Mesendoderm (in vitro differentiated cells): ENCODE measurements at regions not wholly inside any gene's neighbourhood (a gene's known extent, or its start where the extent isn't known, plus 50 kb on each side); places are given as distances from the start of the nearest gene placed in this dataset.
"Not testable (repeated sequence)": the region's sequence is repeated elsewhere in the genome, so short reads cannot be mapped to it uniquely, and the experiment has no call there.

Experiments
- DNase-seq: peaks from one replicate; pipeline ENCODE4 v3.0.0; 2013
- H2AK5ac ChIP-seq: 2 replicates; pipeline ENCODE4 v1.6.1; 2013; ENCODE audit warnings: low read length, inconsistent platforms
- H2BK120ac ChIP-seq: 2 replicates; pipeline ENCODE4 v1.6.1; 2013; ENCODE audit warnings: low read depth, mild to moderate bottlenecking, low read length, moderate library complexity, mixed read lengths
- H2BK15ac ChIP-seq: replicated peaks from 2 replicates; pipeline ENCODE4 v1.6.1; 2013; ENCODE audit warnings: low read depth, mild to moderate bottlenecking, moderate library complexity
- H2BK5ac ChIP-seq: 2 replicates; pipeline ENCODE4 v1.6.1; 2013; ENCODE audit warnings: low read length, inconsistent platforms
- H3K18ac ChIP-seq: 2 replicates; pipeline ENCODE4 v1.6.1; 2013; ENCODE audit warnings: mild to moderate bottlenecking, low read length, mixed read lengths
- H3K23ac ChIP-seq: one replicate; pipeline ENCODE4 v1.6.1; 2013; ENCODE audit warnings: low read length
- H3K27ac ChIP-seq: 2 replicates; pipeline ENCODE4 v1.5.1; 2013; ENCODE audit warnings: low read depth, mild to moderate bottlenecking, inconsistent platforms, low read length, moderate library complexity
- H3K27me3 ChIP-seq: 2 replicates; pipeline ENCODE4 v1.6.1; 2013; ENCODE audit warnings: low read length, control low read depth, mild to moderate bottlenecking, inconsistent platforms; ENCODE audit not compliant: insufficient read depth, poor library complexity
- H3K36me3 ChIP-seq: 2 replicates; pipeline ENCODE4 v1.6.1; 2013; ENCODE audit warnings: low read length, inconsistent platforms; ENCODE audit not compliant: control insufficient read depth, insufficient read depth
- H3K4ac ChIP-seq: one replicate; pipeline ENCODE4 v1.6.1; 2013; ENCODE audit warnings: low read depth, mild to moderate bottlenecking, low read length, moderate library complexity
- H3K4me1 ChIP-seq: 2 replicates; pipeline ENCODE4 v1.6.1; 2013; ENCODE audit warnings: low read depth, low read length, inconsistent platforms; ENCODE audit not compliant: control insufficient read depth
- H3K4me2 ChIP-seq: 2 replicates; pipeline ENCODE4 v1.6.1; 2013; ENCODE audit warnings: low read length
- H3K4me3 ChIP-seq: 2 replicates; pipeline ENCODE4 v1.5.1; 2013; ENCODE audit warnings: mild to moderate bottlenecking, low read length
- H3K56ac ChIP-seq: one replicate; pipeline ENCODE4 v1.6.1; 2013; ENCODE audit warnings: low read length
- H3K79me1 ChIP-seq: 2 replicates; pipeline ENCODE4 v1.6.1; 2013; ENCODE audit warnings: low read length, inconsistent platforms
- H3K79me2 ChIP-seq: 2 replicates; pipeline ENCODE4 v1.6.1; 2013; ENCODE audit warnings: mild to moderate bottlenecking, low read length; ENCODE audit not compliant: control insufficient read depth, insufficient read depth
- H3K9ac ChIP-seq: 2 replicates; pipeline ENCODE4 v1.6.1; 2013; ENCODE audit warnings: low read length, inconsistent platforms
- H4K5ac ChIP-seq: one replicate; pipeline ENCODE4 v1.6.1; 2013; ENCODE audit warnings: low read length
- H4K8ac ChIP-seq: one replicate; pipeline ENCODE4 v1.6.1; 2013; ENCODE audit warnings: low read depth, mild to moderate bottlenecking, control low read depth, low read length, moderate library complexity
- WGBS: extraction: QIAGEN DNeasy Blood & Tissue Kit; methylation state at CpG from one replicate; pipeline ENCODE4 v1.1.7; 2013; ENCODE audit warnings: low lambda C conversion rate, missing lambda C conversion rate; ENCODE audit not compliant: insufficient coverage; ENCODE audit errors: extremely low coverage; 5-methylcytosine and 5-hydroxymethylcytosine counted together

GRCh38 chr17:63082273-63082861, 116.3 kb downstream of the TANC2 start:
- Histone ChIP-seq H3K9ac (no peak overlapping the region), H3K4me2 (no peak overlapping the region), H3K4me1 (no peaks in the 10 kb centered on the region), H3K27ac (no peak overlapping the region), H2AK5ac (no peak overlapping the region), H3K36me3 (no peaks in the 10 kb centered on the region), H4K8ac (no peak overlapping the region), H3K18ac (no peak overlapping the region), H3K27me3 (no peaks in the 10 kb centered on the region), H3K79me1 (no peaks in the 10 kb centered on the region), H3K56ac (no peak overlapping the region), H3K4ac (no peak overlapping the region), H2BK120ac (no peak overlapping the region), H3K4me3 (no peak overlapping the region), H4K5ac (no peak overlapping the region), H2BK5ac (no peak overlapping the region), H2BK15ac (no peak overlapping the region), H3K23ac (no peak overlapping the region), H3K79me2 (no peaks in the 10 kb centered on the region)
- peak; percentile 21 for DNase-seq
- WGBS, result no CpG with 5 or more reads among the region's 2 CpGs

GRCh38 chr17:63082952-63083351, 116.9 kb downstream of the TANC2 start:
- no peak overlapping the region for H3K9ac ChIP-seq
- H3K4me1 ChIP-seq, result no peaks in the 10 kb centered on the region
- H3K4me3 ChIP-seq, result no peak overlapping the region
- H3K27me3 ChIP-seq, result no peaks in the 10 kb centered on the region
- H3K36me3 ChIP-seq, result no peaks in the 10 kb centered on the region
- H3K27ac ChIP-seq, result no peak overlapping the region
- H3K4me2 ChIP-seq, result no peak overlapping the region
- H3K18ac ChIP-seq, result no peak overlapping the region
- WGBS, result no CpG with 5 or more reads among the region's 1 CpG
- H3K4ac ChIP-seq, result no peak overlapping the region
- no peak overlapping the region for H2BK15ac ChIP-seq
- no peak overlapping the region for H3K23ac ChIP-seq
- H2AK5ac ChIP-seq, result no peak overlapping the region
- no peak overlapping the region for H4K8ac ChIP-seq
- no peak overlapping the region for H2BK120ac ChIP-seq
- H3K56ac ChIP-seq, result no peak overlapping the region
- no peaks in the 10 kb centered on the region for H3K79me2 ChIP-seq
- H4K5ac ChIP-seq, result no peak overlapping the region
- H2BK5ac ChIP-seq, result no peak overlapping the region
- H3K79me1 ChIP-seq, result no peaks in the 10 kb centered on the region
- DNase-seq, result peak; percentile 23

GRCh38 chr17:63086483-63087185, 120.6 kb downstream of the TANC2 start:
- H2AK5ac ChIP-seq, result no peak overlapping the region
- H3K4me2 ChIP-seq, result no peak overlapping the region
- no peak overlapping the region for H4K5ac ChIP-seq
- DNase-seq, result no peak
- no peak overlapping the region for H3K18ac ChIP-seq
- H3K4ac ChIP-seq, result no peak overlapping the region
- WGBS, result no CpG with 5 or more reads among the region's 9 CpGs
- no peaks in the 10 kb centered on the region for H3K36me3 ChIP-seq
- H3K56ac ChIP-seq, result no peak overlapping the region
- H4K8ac ChIP-seq, result no peak overlapping the region
- no peak overlapping the region for H3K27ac ChIP-seq
- H3K23ac ChIP-seq, result no peak overlapping the region
- no peak overlapping the region for H2BK15ac ChIP-seq
- no peak overlapping the region for H3K9ac ChIP-seq
- no peak overlapping the region for H2BK5ac ChIP-seq
- no peaks in the 10 kb centered on the region for H3K79me2 ChIP-seq
- no peaks in the 10 kb centered on the region for H3K79me1 ChIP-seq
- H3K27me3 ChIP-seq, result no peaks in the 10 kb centered on the region
- no peak overlapping the region for H2BK120ac ChIP-seq
- no peak overlapping the region for H3K4me3 ChIP-seq
- H3K4me1 ChIP-seq, result no peaks in the 10 kb centered on the region

- H3K27ac ChIP-seq, H3K4ac ChIP-seq, H3K79me1 ChIP-seq, H3K4me2 ChIP-seq, H2BK120ac ChIP-seq, DNase-seq, H3K9ac ChIP-seq, H3K18ac ChIP-seq, H3K23ac ChIP-seq, H3K4me1 ChIP-seq, H2BK15ac ChIP-seq, H3K36me3 ChIP-seq, H4K8ac ChIP-seq, H3K4me3 ChIP-seq, H4K5ac ChIP-seq, H3K79me2 ChIP-seq, H3K27me3 ChIP-seq, H2BK5ac ChIP-seq, H3K56ac ChIP-seq, H2AK5ac ChIP-seq: not testable (repeated sequence)
- no CpG with 5 or more reads among the region's 7 CpGs for WGBS
Observed at GRCh38 chr17:63090358-63091114, 124.5 kb downstream of the TANC2 start.

- not testable (repeated sequence) for H3K27me3 ChIP-seq, DNase-seq
Observed at GRCh38 chr17:63091909-63092308, 125.9 kb downstream of the TANC2 start.

More at GRCh38 chr17:63091909-63092308, 125.9 kb downstream of the TANC2 start:
- H3K27ac ChIP-seq, H3K23ac ChIP-seq, H3K79me1 ChIP-seq, H4K8ac ChIP-seq, H2BK5ac ChIP-seq, H2AK5ac ChIP-seq, H3K56ac ChIP-seq, H2BK120ac ChIP-seq, H3K36me3 ChIP-seq, H3K9ac ChIP-seq, H3K4me2 ChIP-seq, H3K4me3 ChIP-seq, H3K18ac ChIP-seq, H2BK15ac ChIP-seq, H3K4me1 ChIP-seq, H3K4ac ChIP-seq, H4K5ac ChIP-seq, H3K79me2 ChIP-seq: not testable (repeated sequence)
